T-helper 17 cell (primary cell): ENCODE measurements at regions not wholly inside any gene's neighbourhood (a gene's known extent, or its start where the extent isn't known, plus 50 kb on each side); places are given as distances from the start of the nearest gene placed in this dataset.

Experiments used
- ATAC-seq: fragments of 150-1000 bp; cut with Tn5 transposase; 2 replicates; pipeline ENCODE4 v1.10.0; 2021; ENCODE audit warnings: mild to moderate bottlenecking, moderate library complexity
- DNase-seq, 3 donors: peaks; one replicate each; pipeline versions ENCODE4 v3.0.0 to v3.0.0-alpha.2; 2020 to 2021
- H3K9me3 ChIP-seq: one replicate; pipeline ENCODE4 v1.7.0; 2013; ENCODE audit warnings: low read length, mild to moderate bottlenecking; ENCODE audit not compliant: control insufficient read depth, poor library complexity, severe bottlenecking
- H3K27ac Mint-ChIP-seq: one replicate; pipeline ENCODE4 v1.8.0; 2022; ENCODE audit warnings: mild to moderate bottlenecking, moderate library complexity, mixed read lengths
- H3K27me3 Mint-ChIP-seq: one replicate; pipeline ENCODE4 v1.8.0; 2022; ENCODE audit warnings: mixed read lengths
- H3K36me3 Mint-ChIP-seq: one replicate; pipeline ENCODE4 v1.8.0; 2022; ENCODE audit warnings: low read depth, mixed read lengths
- H3K4me1 Mint-ChIP-seq: one replicate; pipeline ENCODE4 v1.8.0; 2022; ENCODE audit warnings: mild to moderate bottlenecking, mixed read lengths
- H3K4me3 Mint-ChIP-seq: one replicate; pipeline ENCODE4 v1.8.0; 2022; ENCODE audit warnings: mild to moderate bottlenecking, moderate library complexity, mixed read lengths

DNA sequence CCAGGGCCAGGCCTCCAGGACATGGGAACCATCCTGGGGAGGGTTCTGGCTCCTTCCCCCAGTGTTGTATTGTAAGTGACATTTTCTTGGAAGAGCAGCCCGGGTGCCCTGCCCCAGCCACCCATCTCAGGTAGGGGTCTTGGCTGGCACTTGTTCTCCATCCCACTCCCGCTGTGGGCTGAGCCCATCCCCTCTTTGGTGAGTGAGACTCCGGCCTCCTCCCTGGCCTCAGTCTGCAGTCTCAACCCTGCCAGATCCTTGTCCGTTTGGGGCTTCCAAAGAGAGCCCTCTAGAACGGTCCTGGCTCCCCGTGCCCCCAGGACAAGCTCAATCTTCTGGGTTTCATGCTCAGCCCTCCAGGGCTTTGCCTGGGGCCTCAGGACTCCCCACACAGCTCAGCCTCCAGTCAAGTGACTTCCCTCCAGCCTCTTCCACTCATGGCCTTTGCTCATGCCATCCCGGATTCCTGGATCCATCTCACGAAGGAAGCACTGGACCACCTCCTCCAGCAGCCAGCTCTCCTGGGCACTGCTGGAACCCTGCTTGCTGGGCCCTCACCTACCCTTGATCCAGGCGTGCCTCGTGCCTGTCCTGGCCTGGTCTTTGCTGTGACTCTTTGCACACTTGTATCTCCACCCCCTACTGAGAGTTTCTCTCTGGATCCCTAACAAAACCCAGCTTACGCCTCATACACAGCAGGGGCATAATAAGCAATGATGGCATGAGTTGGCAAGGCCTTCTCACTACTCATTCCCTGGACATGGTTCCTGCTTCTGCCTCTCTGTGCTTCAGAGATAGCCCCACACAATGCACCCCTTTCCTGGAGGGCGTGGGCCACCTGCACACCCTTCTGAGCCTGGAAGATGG lies 297.4 kb upstream of the RTL1 start:
- Mint-ChIP-seq H3K4me3 (no peak overlapping the region), H3K36me3 (no peaks in the 10 kb centered on the region), H3K27me3 (no peaks in the 10 kb centered on the region), H3K4me1 (no peaks in the 10 kb centered on the region), H3K27ac (no peak overlapping the region)
- no peak for ATAC-seq
- no peaks in the 10 kb centered on the region for H3K9me3 ChIP-seq
- no peak for DNase-seq

DNA sequence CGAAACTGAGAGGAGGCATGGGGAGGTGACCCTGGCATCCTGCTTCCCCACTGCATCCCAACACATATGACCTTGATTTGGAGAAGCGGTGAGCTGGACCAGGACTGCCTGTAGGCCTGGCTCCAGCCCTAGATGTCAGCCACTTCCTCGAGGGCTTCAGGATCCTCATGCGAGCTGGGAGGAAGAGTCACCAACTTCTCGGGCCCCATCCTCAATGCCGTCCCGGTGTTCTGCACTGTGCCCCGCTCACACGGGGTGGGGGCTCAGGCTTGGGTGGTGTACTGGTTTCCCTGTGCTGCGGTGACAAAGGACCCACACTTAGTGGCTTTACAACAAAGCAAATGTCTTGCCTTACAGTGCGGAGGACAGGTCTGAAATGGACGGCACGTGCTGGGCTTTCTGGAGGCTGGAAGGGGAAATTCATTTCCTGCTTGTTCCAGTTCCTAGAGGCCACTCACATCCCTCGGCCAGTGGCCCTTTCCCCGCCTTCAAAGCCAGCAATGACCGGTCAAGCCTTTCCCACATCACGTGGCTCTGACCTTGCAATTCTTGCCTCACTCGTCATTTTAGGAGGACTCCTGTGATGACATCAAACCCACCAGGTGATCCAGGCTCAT lies 298.1 kb upstream of the RTL1 start:
- no peaks in the 10 kb centered on the region for H3K9me3 ChIP-seq
- Mint-ChIP-seq H3K27ac (no peak overlapping the region), H3K36me3 (no peaks in the 10 kb centered on the region), H3K4me3 (no peak overlapping the region), H3K27me3 (no peaks in the 10 kb centered on the region), H3K4me1 (no peaks in the 10 kb centered on the region)
- ATAC-seq = no peak
- no peak for DNase-seq

DNA sequence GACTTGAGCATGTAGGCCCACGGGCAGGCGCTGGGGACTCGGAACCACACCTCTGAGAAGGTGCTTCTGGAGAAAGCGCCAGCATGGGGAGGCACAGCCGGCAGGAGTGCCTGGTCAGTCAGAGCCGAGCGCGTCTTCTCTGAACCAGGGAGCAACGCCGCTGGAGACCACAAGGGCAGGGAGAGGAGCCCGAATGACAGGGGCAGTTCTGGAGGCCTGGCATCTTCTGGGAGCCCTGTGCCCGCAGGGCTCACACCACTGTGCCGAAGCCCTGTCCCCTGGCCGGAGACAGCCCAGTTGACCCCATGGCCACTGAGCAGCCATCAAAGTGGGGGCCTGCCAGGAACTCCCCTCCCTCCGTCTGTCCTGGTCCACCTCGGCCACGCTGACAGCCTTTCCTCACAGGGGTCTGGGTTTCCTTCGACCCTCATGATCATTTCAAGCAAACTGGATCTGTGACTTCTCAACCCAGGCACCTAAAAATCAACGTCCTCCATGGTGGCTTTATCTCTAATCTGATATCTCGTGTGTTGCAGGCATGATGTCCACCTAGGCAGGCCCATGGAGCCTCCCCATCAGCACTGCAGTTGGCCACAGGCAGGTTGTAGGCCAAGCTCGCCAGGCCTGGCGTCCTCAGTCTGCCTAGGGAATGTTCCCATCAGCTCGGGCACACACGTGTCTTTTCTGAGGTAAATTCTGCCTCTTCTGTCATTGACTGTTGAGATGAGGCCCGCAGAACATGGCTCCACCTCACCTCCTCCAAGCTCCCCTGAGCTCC lies 299.3 kb upstream of the RTL1 start:
- Mint-ChIP-seq H3K27ac (no peak overlapping the region), H3K4me1 (no peaks in the 10 kb centered on the region), H3K36me3 (no peaks in the 10 kb centered on the region), H3K27me3 (no peaks in the 10 kb centered on the region), H3K4me3 (no peak overlapping the region)
- DNase-seq (no peak), ATAC-seq (no peak)
- H3K9me3 ChIP-seq = no peaks in the 10 kb centered on the region

DNA sequence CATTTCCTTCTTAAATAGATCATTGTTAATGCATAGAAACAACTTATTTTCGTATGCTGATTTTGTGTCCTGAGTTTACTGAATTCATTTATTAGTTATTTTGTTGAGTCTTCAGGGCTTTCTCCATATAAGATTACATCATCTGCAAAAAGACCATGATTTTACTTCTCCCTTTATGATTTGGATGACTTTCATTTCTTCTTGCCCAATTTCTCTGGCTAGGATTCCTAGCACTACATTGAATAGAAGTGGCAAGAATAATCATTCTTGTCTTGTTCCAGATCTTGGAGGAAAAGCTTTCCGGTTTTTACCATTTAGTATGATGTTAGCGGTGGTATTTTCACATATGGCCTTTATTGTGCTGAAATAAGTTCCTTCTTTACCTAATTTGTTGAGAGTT lies 303.0 kb upstream of the RTL1 start:
- Mint-ChIP-seq H3K4me3 (no peak overlapping the region), H3K27me3 (no peaks in the 10 kb centered on the region), H3K36me3 (no peaks in the 10 kb centered on the region), H3K27ac (no peak overlapping the region), H3K4me1 (no peaks in the 10 kb centered on the region)
- ATAC-seq (no peak), DNase-seq (no peak)
- H3K9me3 ChIP-seq = no peaks in the 10 kb centered on the region

DNA sequence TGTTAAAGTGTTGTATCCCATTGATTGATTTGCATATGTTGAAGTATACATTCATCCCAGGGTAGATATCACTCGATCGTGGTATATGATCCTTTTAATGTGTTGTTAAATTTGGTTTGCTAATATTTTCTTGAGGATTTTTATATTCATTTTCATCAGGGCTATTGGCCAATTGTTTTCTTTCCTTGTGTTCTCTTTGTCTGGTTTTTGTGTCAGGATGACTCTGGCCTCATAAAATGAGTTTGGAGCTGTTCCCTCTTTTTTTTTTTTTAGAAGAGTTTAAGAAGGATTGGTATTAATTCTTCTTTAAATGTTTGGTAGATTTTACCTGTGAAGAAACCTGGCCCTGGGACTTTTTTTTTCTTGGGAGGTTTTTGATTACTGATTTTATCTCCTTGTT lies 303.5 kb upstream of the RTL1 start:
- no peak overlapping the region for H3K4me3 Mint-ChIP-seq
- ATAC-seq = no peak
- H3K4me1 Mint-ChIP-seq = no peaks in the 10 kb centered on the region
- no peak overlapping the region for H3K27ac Mint-ChIP-seq
- no peaks in the 10 kb centered on the region for H3K9me3 ChIP-seq
- H3K27me3 Mint-ChIP-seq = no peaks in the 10 kb centered on the region
- no peak for DNase-seq
- no peaks in the 10 kb centered on the region for H3K36me3 Mint-ChIP-seq

DNA sequence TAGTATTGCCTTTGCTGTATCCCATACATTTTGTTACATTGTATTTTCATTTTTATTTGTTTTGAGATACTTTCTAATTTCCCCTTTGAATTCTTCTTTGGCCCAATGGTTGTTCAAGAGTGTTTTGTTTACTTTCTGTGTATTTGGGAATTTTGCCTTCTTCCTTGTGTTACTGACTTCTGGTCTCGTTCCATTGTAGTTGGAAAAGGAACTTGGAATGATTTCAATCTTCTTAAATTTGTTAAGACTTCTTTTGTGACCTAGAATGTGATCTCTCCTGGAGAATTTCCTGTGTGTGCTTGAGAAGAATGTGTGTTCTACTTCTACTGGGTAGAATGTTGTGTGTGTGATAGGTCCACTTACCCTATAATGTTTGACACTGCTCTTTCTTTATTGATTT lies 304.4 kb upstream of the RTL1 start:
- no peaks in the 10 kb centered on the region for H3K9me3 ChIP-seq
- H3K4me1 Mint-ChIP-seq = no peaks in the 10 kb centered on the region
- no peaks in the 10 kb centered on the region for H3K36me3 Mint-ChIP-seq
- no peak overlapping the region for H3K27ac Mint-ChIP-seq
- no peak for ATAC-seq
- DNase-seq = no peak
- H3K4me3 Mint-ChIP-seq = no peak overlapping the region
- no peaks in the 10 kb centered on the region for H3K27me3 Mint-ChIP-seq

DNA sequence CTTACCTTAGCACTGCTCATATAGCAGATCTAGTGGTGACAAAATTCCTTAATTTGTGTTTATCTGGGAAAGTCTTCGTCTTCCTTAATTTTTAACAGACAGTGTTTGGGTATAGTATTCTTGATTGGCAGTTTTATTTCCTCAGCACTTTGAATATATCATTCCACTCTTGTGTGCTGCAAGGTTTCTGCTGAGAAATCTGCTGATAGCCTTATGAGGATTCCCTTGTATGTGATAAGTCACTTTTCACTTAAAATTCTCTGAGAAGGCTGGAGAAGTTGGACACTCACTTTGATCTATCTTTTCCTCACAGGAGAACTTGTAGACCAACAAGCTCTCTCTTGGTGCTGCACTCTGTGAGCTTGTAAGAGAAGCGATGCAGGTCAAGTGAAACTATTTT lies 306.1 kb upstream of the RTL1 start:
- H3K9me3 ChIP-seq = no peaks in the 10 kb centered on the region
- no peak overlapping the region for H3K27ac Mint-ChIP-seq
- no peak overlapping the region for H3K4me3 Mint-ChIP-seq
- no peak for DNase-seq
- no peaks in the 10 kb centered on the region for H3K36me3 Mint-ChIP-seq
- no peaks in the 10 kb centered on the region for H3K4me1 Mint-ChIP-seq
- no peaks in the 10 kb centered on the region for H3K27me3 Mint-ChIP-seq
- no peak for ATAC-seq

DNA sequence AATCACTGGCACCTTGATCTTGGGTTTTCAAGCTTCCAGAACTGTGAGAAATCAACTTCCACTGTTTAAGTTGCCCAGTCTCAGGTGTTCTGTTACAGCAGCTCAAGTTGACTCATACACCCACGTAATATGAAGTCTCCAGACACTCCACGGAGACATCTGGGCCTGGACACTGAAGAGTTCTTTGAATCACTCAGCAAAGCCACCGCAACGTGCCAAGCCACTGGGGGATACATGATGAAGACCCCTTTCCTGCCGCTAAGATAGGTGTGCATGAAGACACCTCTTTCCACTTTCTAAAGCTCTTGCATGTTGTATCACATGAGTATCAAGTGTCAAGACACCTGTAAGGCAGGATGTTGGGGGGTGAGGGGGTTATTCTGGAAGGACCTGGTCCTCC lies 311.7 kb upstream of the RTL1 start:
- no peaks in the 10 kb centered on the region for H3K9me3 ChIP-seq
- H3K4me3 Mint-ChIP-seq = no peak overlapping the region
- H3K27me3 Mint-ChIP-seq = no peaks in the 10 kb centered on the region
- H3K27ac Mint-ChIP-seq = no peak overlapping the region
- ATAC-seq = no peak
- DNase-seq = no peak
- H3K4me1 Mint-ChIP-seq = no peaks in the 10 kb centered on the region
- H3K36me3 Mint-ChIP-seq = no peaks in the 10 kb centered on the region

DNA sequence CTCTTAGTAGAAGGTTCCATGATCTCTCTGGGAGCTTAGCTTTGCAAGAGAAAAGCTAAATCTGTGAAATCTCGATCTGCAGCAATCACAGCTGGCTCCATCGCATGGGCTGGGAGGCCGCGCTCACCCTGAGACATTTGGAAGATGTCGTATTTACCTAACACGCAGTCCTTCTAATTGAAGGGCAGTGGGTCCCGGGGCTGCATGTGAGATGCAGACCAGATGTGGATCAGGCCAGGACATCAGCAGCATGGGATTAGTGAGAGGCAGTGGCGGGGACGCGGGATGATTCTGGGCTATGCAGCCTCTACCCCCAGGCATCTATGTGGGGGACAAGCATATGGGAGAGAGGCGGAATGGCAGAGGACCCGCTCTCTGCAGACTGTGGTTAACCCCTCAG lies 312.4 kb upstream of the RTL1 start:
- no peak overlapping the region for H3K4me3 Mint-ChIP-seq
- no peaks in the 10 kb centered on the region for H3K4me1 Mint-ChIP-seq
- H3K27ac Mint-ChIP-seq = no peak overlapping the region
- H3K27me3 Mint-ChIP-seq = no peaks in the 10 kb centered on the region
- ATAC-seq (no peak), DNase-seq (no peak)
- no peaks in the 10 kb centered on the region for H3K36me3 Mint-ChIP-seq
- no peaks in the 10 kb centered on the region for H3K9me3 ChIP-seq

DNA sequence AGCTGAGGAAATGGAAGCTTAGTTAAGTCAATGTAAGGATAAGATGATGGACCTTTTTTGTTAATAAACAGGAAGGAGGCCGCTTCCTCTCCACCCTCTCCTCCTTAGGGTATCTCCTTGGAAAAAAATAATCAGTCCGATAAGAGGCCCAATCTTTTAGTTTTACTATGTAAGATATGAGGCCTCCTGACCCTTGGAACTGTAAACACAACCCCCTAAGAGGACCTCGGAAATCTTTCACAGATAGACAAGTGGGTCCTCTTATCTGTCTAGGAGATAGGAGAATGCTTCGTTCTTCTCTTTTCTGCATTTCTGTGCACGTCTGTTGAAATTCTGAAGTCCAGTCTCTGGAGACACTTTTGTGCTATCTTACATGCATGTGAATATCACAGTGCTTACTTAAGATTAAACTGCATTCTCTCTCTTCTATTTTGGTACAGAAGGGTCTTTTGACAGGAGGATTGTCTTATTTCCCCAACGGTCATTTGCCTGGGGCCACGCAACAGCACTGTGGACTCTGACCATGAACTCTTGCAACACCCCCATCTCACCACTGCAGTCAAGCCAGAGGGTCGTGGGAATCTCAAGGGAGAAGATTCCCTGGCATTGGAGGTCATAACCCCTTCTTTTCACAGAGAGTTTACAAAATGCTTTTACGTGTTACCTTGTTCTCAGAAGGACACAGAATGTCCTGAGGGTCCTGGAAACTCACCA lies 313.0 kb upstream of the RTL1 start:
- no peaks in the 10 kb centered on the region for H3K9me3 ChIP-seq
- ATAC-seq (no peak), DNase-seq (no peak)
- H3K4me3 Mint-ChIP-seq = no peak overlapping the region
- no peaks in the 10 kb centered on the region for H3K27me3 Mint-ChIP-seq
- H3K36me3 Mint-ChIP-seq = no peaks in the 10 kb centered on the region
- no peak overlapping the region for H3K27ac Mint-ChIP-seq
- no peaks in the 10 kb centered on the region for H3K4me1 Mint-ChIP-seq

DNA sequence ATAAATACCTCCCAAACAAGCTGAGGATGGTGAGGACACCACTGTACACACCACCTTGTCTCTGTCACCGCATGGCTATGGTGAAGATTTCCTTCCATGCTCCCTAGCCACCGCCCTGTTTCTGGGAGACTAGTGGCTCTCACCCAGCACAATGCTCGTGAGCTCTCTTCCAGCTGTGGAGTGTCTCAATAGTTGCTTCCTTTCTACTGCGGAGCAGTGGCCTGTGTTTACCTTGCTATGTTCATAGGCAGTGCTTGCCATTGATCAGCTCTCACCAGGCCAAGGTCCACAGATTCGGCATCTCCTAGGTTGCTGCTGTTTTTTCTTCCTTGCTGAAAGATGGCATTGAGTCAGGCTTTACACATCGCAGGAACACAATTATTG lies 313.6 kb upstream of the RTL1 start:
- peaks cover 5% of the 10 kb centered on the region for H3K27me3 Mint-ChIP-seq
- H3K4me1 Mint-ChIP-seq = no peaks in the 10 kb centered on the region
- DNase-seq = no peak
- no peak overlapping the region for H3K4me3 Mint-ChIP-seq
- H3K27ac Mint-ChIP-seq = no peak overlapping the region
- no peak for ATAC-seq
- H3K36me3 Mint-ChIP-seq = no peaks in the 10 kb centered on the region
- no peaks in the 10 kb centered on the region for H3K9me3 ChIP-seq

DNA sequence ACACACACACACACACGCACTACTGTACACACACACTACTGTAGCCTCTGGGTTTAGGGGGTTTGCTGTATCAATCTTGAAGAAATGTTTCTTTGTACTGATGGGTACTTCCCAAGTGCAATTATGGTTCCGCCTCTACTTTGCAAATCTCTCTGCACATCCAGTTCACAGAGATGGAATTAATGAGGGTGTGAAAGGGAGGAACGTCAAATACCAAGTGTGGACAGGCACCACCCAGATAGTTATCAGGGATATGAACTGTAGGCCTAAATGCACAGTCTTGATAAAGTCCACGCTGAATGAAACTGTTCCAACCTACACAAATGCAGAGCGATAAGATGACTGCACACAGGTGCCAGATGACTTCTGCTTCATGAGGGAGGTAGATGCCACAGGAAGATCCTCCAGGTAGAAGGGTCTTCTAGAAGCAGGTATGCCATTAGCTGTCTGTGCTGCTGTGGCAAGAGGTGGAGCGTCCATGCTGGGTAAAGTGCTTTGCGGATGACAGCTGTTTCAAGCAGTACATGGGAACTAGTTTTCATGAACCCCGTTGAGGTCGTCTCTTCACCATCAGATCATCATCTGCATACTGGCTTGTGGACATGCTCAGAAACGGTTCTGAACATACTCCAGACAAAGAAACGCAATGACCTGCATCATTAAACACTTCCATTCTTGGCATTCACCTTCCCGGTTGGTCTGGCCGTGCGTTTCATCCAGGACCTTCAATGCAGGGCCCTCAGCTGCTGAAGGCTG lies 314.3 kb upstream of the RTL1 start:
- DNase-seq = no peak
- Mint-ChIP-seq H3K27me3 (peaks cover 12% of the 10 kb centered on the region), H3K4me3 (no peak overlapping the region), H3K27ac (no peak overlapping the region), H3K4me1 (no peaks in the 10 kb centered on the region), H3K36me3 (no peaks in the 10 kb centered on the region)
- no peak for ATAC-seq
- H3K9me3 ChIP-seq = no peaks in the 10 kb centered on the region
